ENCODE measurements at regions not wholly inside any gene's neighbourhood (a gene's known extent, or its start where the extent isn't known, plus 50 kb on each side); places are given as distances from the start of the nearest gene placed in this dataset.
"Not testable (repeated sequence)": the region's sequence is repeated elsewhere in the genome, so short reads cannot be mapped to it uniquely, and the experiment has no call there.

- DNase-seq, result not testable (repeated sequence)
These were observed 70.2 kb downstream of the ZNF726 start for GRCh38 chr19:23984911-23985310.

DNA sequence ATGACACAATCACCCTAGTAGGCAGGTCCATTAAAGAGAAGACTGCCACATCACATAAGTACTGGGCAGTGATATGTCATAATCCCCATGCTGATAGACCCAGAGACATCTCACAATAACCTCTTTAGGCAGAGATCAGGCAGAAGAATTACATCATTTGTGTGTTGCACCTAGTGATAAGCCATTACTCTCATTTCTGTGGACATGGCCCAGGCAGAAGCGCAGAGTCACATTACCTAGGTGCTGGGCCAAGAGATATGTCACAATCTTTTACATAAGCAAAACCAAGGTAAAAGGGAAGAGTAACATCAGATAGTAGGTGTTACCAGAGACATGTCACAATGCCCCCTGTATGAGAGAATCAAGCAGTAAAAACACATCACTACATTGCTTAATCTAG, 71.9 kb downstream of the ZNF726 start:
- DNase-seq, result no peak

DNA sequence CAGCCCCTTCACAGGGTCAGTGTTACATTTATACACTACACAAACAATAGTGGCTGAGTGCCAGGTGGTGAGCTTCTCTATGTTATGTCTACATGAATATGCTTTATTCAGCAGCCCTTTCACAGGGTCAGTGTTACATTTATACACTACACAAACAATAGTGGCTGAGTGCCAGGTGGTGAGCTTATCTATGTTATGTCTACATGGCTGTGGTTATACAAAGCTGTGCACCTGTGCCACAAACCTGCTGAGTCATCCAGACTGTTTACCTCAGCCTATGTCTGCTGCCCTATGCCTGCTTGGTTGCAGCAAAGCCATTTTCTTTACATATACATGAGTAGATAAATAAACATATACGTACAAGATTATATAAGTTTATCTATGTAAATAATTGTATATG, 76.5 kb downstream of the ZNF726 start:
- DNase-seq, result no peak

DNA sequence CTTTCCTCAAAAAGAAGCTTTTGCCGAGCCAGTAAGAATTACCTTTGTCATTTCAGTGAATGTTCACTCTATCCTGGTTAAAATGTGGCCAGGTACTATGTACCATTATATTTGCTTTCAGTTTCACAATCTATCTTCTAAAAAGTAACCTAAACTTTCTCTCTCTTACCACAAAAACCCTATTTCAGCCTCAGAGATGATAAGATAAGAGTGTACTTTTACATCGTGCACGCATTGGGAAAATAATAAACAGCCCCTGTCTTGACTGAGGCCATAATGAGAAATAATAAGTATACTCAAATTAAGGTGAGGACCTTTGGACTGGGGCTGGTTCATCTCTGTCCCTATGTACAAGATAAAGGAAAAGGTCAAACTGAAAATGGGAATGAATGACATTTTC, 77.7 kb downstream of the ZNF726 start:
- DNase-seq, result no peak

DNA sequence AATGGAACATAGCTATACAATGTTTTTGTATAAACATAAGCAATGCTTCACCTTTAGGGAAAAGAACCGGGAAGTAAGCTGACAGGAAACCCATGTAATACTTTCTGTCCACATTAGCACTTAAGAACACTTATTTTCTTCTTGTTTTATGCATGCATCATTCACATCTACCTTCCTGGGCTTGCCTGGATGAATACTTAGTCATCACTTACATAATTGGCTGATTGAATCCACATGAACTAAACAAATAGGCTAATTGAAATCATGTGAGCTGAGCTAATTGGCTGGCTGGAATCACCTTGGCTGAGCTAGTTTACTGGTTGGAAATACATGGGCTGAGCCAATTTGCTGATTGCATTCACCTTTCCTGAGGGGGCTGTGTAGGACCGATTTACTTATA, 78.8 kb downstream of the ZNF726 start:
- no peak for DNase-seq

DNA sequence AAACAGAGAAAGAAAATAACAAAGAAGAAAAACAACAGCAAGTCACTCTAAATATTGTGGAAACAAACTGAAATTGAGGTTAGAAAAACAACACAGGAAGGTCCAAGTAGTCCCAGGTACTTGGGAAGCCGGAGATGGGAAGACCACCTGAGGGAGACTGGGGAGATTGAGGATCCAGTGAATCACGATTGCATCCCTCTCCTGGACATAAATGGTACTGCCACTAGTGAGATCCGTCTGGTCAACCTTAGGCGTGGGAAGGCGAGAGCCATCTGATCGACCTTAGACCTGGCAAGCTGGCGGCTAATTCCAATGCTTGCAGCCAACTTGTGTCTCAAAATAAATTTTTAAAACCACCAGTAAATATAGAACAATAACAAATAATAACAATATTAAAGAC, 81.9 kb downstream of the ZNF726 start:
- no peak for DNase-seq

DNA sequence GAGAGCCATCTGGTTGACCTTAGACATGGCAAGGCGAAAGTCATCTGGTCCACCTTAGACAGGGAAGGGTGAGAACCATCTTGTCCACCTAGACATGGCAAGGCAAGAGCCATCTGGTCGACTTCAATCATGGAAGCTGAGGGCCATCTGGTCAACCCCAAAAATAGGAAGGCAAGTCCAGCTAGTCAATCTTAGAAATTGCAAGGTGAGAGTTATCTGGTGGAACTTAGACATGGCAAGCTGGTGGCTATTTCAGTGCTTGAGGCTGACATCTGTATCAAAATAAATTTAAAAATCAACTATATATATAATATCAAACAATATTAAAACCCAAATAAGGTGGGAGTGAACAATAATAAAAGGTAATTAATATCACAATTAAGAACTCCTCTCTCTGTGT, 83.9 kb downstream of the ZNF726 start:
- DNase-seq, result no peak

GRCh38 chr19:23999821-24000610, 85.3 kb downstream of the ZNF726 start:
- no peak for DNase-seq

DNA sequence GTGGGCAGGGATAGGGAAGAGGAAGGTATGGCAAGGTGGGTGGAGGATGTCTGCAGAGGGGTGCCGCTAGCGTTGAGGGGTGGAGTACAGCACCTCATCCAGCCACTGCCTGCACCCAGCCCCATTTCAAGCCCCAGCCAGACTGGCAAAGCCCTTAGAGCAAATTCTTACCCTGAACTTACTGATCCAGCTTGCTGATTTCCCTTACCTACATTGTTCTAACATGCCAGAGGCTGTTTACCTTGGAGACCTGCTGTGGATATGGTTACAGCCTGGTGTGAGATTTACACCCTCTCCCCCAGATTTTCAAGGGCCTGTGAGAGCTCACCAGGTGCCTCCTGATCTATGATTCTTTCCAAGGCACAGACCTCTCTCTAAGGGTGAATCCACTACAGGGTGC, 86.0 kb downstream of the ZNF726 start:
- no peak for DNase-seq

DNA sequence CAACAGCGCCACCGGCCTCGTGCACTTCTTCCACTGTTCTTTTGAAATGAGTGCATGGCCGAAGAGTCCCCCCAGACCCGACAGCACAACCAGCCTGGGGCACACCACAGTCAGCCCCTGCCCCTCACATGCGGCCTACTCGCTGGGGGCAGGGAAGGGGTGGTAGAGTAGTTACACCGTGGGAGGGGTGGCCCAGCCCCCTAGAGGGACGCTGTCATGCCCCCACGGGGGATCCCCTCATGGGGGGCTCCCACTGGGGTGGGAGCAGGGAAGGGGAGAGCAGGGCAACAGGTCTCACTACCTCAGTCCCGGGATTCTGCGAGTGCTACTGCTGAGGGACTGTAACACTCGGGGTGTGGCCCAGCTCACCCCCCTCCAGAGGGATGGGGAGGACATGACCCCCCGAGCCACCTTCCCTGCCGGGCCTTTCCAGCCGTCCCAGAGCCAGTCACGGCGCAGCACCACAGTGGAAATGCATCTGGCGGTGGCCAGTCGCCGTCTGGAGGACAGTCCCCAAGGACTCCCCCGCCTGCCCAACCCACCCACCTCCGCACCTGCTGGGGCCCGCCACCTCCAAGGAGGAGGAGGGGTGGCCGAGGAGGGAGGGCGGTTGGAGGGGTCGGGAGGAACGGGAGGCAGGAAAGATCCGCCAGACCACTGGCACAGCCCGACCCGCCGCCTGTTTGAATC, 84.6 kb upstream of the ZNF254 start:
- no peak for DNase-seq

- no peak for DNase-seq
These were observed 83.5 kb upstream of the ZNF254 start for GRCh38 chr19:24003537-24003936.

DNA sequence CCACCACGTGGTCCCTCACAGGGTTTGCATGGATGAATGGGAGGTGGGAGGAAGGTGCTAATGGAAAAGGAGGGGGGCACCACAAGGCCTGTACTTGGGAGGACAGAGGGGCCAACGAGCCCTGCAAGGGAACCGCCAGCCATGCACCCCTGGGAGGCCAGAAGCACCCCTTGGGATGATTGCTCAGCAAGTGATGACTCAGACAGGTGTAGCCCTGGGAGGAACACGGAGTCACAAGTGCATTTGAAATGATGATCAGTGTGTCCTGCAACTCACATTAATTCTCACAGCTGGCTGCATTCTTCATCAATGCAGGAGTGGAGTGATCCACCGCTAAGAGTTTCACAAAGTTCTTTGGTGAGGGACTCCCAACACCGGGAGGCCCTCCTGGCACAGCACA, 82.8 kb upstream of the ZNF254 start:
- DNase-seq, result no peak

DNA sequence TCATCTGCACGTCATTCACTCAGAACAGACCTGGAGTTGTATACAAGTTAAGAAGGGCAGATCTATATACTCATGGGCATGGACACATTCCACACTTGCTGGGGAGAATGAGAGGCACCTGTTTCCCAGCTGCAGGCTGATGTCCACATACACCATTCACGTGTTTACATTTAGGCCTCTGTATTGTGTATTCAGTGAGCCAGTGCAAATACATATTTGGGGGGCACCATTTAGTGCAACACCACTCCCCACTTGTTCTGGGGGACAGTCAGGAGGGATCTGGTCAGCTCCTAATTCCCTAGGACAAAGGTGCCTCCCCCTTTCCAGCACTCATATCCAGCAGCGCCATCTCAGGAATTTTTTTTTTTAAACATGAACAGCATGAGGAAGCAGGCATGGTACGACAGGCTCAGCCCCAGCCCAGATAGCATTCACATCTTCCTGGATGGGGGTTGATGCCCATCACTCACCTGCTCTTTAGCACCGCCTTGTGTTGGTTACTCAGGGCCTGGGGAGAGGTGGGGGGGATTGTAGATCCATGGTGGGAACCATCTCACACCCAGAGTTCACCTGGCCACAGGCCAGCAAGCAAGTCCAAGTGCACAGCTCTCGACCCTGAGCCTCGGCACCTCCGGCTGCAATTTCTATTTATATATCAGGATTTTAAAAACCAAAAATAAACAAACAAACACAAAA, 56.9 kb upstream of the ZNF254 start:
- no peak for DNase-seq

GRCh38 chr19:24032651-24033050, 54.3 kb upstream of the ZNF254 start:
- DNase-seq, result no peak

DNA sequence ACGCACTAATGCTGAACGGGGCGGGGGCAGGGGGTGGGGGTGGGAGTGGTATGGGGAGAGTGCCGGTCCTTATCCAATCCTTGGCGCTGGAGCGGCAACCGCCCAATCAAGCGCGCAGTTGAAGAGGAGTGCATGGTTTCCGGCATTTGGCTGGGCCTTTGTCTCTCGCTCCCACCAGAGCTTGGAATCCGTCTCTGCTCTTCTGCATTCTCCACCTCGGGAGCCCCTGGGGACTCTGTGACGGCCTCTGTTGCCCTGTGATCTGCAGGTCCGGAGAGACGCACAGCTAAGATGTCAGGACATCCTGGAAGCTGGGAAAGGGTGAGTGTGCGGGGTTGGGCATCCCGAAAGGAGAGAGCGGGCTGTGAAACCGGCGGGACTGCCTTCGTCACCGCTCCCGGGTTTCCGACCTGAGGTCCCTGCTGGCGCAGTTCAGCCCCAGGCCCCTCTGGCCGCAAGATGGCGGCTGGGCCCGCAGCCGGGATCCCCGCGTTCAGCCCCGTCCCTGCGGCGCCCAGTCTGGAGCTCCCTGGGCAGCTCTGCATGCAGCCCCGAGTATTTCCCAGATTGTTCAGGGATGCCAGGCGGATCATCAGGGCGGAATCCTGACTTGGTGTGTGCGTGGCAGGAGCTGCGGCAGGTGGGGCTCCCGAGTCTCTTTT, 53.6 kb upstream of the ZNF254 start:
- peak; percentile 76 for DNase-seq

- DNase-seq, result no peak
These were observed 53.0 kb upstream of the ZNF254 start for GRCh38 chr19:24033963-24034342.

DNA sequence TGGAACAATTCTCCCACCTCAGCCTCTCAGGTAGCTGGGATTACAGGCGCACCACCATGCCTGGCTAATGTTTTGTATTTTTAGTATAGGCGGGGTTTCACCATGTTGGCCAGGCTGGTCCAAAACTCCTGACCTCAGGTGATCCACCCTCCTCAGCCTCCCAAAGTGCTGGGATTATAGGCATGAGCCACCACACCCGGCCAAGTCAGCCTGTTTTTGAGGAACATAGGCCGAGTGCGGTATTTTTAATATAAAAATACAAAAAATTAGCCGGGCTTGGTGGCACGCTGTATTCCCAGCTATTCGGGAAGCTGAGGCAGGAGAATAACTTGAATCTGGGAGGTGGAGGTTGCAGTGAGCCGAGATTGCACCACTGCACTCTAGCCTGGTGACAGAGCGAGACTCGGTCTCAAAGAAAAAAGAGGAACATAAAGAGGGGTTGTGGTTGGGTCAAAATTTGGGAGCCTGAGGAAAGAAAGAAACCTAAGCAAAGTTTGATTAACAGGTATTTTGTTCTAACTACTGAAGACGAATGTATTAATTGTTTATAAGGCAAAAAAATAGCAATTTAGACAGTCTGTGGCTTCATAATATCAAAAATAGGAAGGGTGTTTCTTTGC, 51.6 kb upstream of the ZNF254 start:
- not testable (repeated sequence) for DNase-seq

Data from activated T-cell treated with anti-CD3 and anti-CD28 coated beads, Interleukin-2, amount 50 U/mL, for 1 hour (primary cell).